Mucosa of descending colon (tissue), 3 donors: ENCODE measurements at regions not wholly inside any gene's neighbourhood (a gene's known extent, or its start where the extent isn't known, plus 50 kb on each side); places are given as distances from the start of the nearest gene placed in this dataset.

ENCODE experiments used
- ATAC-seq: fragments of 200-7000 bp; cut with Tn5 transposase; one replicate; pipeline ENCODE4 v1.9.1; 2020; ENCODE audit warnings: mild to moderate bottlenecking, moderate library complexity
- DNase-seq, 3 donors: peaks; one replicate each; pipeline ENCODE4 v3.0.0-alpha.2; 2020
- H3K36me3 ChIP-seq: fragments of 200-600 bp; one replicate; pipeline ENCODE4 v1.8.0; 2021; ENCODE audit warnings: low read depth, mild to moderate bottlenecking
- H3K4me1 ChIP-seq: fragments of 200-600 bp; one replicate; pipeline ENCODE4 v1.8.0; 2021; ENCODE audit warnings: low read depth, mild to moderate bottlenecking
- H3K4me3 ChIP-seq: fragments of 200-600 bp; one replicate; pipeline ENCODE4 v1.8.0; 2021; ENCODE audit warnings: mild to moderate bottlenecking
- H3K9me3 ChIP-seq: fragments of 200-600 bp; one replicate; pipeline ENCODE4 v1.8.0; 2021; ENCODE audit warnings: mild to moderate bottlenecking
- intact Hi-C, 2 donors: fragments of 100-400 bp; cut with DNase I in 1 of 2; cut with micrococcal nuclease in 1 of 2; formaldehyde crosslinking; loops; one replicate each; pipeline versions ENCODE4 v1.11.0 to v1.11.1; 2022; cut with DNase I, micrococcal nuclease
- TF ChIP-seq, protein P1 (sequence below): fragments of 200-600 bp; IDR thresholded peaks from one replicate; pipeline ENCODE4 v1.8.0; 2022; ENCODE audit warnings: antibody characterized with exemption, mild to moderate bottlenecking
- donor health status: DM: no; HTN: no; CAD: no; lungs with moderate emphysema.
- donor health status: DM: no; HTN: no; CAD: no.
- donor health status: DM: no; HTN: yes; CAD: no.

DNA sequence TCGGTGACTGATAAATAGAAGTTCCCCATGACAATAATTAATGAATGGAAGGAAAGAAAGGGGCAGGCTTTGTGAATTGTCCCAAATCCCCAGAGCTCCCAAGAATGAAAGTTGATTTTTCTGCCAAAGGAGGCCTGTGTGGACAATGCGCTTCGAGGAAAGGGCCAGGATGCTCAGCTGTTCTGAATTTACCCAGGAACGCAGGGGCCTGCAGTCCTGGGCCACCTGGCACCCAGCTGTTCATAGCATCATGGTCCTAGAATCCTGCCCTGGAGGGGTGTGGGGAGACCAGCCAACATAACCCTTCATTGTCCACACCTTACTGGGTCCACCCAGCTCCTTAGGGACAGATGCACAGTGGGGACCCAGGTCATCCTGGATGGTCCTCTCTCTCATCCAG lies 587.5 kb downstream of the BCL11B start:
- Histone ChIP-seq H3K36me3 (no peaks in the 10 kb centered on the region), H3K4me1 (no peaks in the 10 kb centered on the region), H3K4me3 (no peak overlapping the region), H3K9me3 (no peaks in the 10 kb centered on the region)
- TF ChIP-seq, protein P1, sequence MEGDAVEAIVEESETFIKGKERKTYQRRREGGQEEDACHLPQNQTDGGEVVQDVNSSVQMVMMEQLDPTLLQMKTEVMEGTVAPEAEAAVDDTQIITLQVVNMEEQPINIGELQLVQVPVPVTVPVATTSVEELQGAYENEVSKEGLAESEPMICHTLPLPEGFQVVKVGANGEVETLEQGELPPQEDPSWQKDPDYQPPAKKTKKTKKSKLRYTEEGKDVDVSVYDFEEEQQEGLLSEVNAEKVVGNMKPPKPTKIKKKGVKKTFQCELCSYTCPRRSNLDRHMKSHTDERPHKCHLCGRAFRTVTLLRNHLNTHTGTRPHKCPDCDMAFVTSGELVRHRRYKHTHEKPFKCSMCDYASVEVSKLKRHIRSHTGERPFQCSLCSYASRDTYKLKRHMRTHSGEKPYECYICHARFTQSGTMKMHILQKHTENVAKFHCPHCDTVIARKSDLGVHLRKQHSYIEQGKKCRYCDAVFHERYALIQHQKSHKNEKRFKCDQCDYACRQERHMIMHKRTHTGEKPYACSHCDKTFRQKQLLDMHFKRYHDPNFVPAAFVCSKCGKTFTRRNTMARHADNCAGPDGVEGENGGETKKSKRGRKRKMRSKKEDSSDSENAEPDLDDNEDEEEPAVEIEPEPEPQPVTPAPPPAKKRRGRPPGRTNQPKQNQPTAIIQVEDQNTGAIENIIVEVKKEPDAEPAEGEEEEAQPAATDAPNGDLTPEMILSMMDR = no peak
- intact Hi-C loops = no loop called here
- DNase-seq = no peak
- ATAC-seq = no peak

DNA sequence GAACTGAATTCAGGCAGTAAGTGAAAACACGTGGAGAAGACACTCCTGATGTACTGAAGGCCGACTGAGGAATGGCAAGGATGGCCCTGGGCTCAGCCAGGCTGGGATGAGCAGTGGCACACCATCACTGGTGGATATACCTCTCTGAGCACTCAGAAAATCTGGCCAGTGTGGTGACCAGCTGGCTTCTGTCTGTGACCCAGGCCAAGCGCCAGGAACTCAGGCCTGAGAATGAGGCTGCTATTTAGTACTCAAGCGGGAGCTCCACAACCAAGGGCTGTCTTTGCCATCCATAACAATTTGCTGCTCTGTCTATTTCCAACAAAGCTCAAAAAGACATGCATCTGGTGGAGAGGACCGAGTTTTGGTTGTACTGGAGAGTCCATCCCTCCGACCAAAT lies 586.3 kb downstream of the BCL11B start:
- ATAC-seq = no peak
- intact Hi-C loops = no loop called here
- TF ChIP-seq, protein P1 = no peak

DNA sequence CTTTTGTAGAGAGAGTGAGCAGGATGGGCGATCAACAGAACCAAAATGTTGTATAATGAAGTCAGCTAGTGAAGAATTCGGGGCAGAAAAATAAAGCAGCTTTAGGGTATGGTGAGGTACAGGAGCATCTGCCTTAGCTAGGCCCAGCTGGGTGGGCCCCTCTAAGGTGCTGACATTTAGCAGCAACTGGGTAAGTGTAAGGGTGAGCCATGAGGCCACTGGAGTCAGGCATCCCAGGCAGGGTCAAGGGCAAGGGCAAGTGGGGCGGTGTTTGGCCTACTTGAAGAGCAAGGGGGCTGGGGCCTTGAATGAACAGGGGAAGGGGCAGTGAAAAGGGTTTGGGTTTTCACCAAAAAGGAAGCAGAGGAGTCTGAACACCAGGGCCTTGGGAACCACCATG lies 583.6 kb downstream of the BCL11B start:
- no peak for ATAC-seq
- Histone ChIP-seq H3K4me1 (no peaks in the 10 kb centered on the region), H3K4me3 (no peak overlapping the region), H3K36me3 (no peaks in the 10 kb centered on the region), H3K9me3 (no peaks in the 10 kb centered on the region)
- TF ChIP-seq, protein P1 = no peak
- intact Hi-C loops = no loop called here
- DNase-seq = no peak

More for the DNA sequence above, 586.3 kb downstream of the BCL11B start:
- no peak for DNase-seq
- no peak overlapping the region for H3K4me3 ChIP-seq
- no peaks in the 10 kb centered on the region for H3K36me3 ChIP-seq
- H3K9me3 ChIP-seq = no peaks in the 10 kb centered on the region
- H3K4me1 ChIP-seq = no peaks in the 10 kb centered on the region

DNA sequence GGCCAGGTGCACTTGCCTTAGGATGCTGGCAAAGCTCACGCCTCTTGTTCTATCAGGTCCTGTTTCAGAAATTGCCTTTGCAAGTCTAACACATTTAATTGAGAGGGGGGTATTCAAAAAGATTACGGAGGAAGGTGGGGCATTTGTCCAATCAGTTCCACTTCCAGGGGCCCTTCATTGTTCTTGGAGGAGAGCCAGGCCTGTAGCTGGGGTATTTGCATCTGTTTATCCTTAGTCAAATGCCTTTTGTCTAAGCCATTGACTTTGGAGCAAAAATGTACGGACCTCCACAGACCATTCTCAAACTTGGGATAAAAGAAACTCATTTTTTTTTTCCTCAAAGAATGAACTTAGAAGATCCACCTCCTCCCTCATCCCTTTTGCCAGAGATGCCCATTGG lies 582.0 kb downstream of the BCL11B start:
- TF ChIP-seq, protein P1 = no peak
- no peak for ATAC-seq
- H3K36me3 ChIP-seq = no peaks in the 10 kb centered on the region
- no peaks in the 10 kb centered on the region for H3K4me1 ChIP-seq
- DNase-seq = no peak
- no peaks in the 10 kb centered on the region for H3K9me3 ChIP-seq
- intact Hi-C loops = no loop called here
- H3K4me3 ChIP-seq = no peak overlapping the region

GRCh38 chr14:98692832-98693231 lies 579.2 kb downstream of the BCL11B start:
- DNase-seq (no peak), ATAC-seq (no peak)
- Histone ChIP-seq H3K4me3 (no peak overlapping the region), H3K36me3 (no peaks in the 10 kb centered on the region), H3K9me3 (no peaks in the 10 kb centered on the region), H3K4me1 (no peaks in the 10 kb centered on the region)
- TF ChIP-seq, protein P1 = no peak
- intact Hi-C loops = no loop called here

DNA sequence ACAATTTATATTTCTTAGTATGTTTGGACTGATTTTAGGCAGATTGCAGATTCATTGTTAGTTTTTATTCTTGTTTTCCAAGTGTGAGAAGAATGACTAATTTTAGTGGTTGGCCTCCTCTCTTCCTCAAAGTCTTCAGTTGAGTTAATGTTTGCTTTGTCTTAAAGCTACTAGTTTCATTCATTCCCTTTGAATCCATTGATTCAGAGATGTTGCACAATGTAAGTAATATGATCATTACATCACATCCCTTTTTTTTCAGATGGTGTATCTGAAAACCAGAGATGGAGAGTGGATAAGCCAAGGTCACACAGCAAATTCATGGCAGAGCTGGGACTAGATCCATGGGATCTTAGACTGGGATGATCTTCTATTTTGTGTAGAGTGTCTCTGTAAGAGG lies 577.5 kb downstream of the BCL11B start:
- intact Hi-C loops = no loop called here
- no peaks in the 10 kb centered on the region for H3K9me3 ChIP-seq
- no peak overlapping the region for H3K4me3 ChIP-seq
- ATAC-seq = no peak
- no peak for DNase-seq
- H3K4me1 ChIP-seq = no peaks in the 10 kb centered on the region
- no peaks in the 10 kb centered on the region for H3K36me3 ChIP-seq
- TF ChIP-seq, protein P1 = no peak
